Lower leg skin (tissue), 3 donors: ENCODE measurements at regions not wholly inside any gene's neighbourhood (a gene's known extent, or its start where the extent isn't known, plus 50 kb on each side); places are given as distances from the start of the nearest gene placed in this dataset.

Experiments used
- CTCF ChIP-seq, 3 donors: fragments of 450-650 bp; IDR thresholded peaks; one replicate each; pipeline ENCODE4 v1.5.1; 2016; ENCODE audit warnings: antibody characterized with exemption in 3 of 3, mild to moderate bottlenecking in 3 of 3, moderate library complexity in 2 of 3
- POLR2A ChIP-seq, 2 donors: fragments of 450-650 bp; IDR thresholded peaks; one replicate each; pipeline ENCODE4 v1.6.1; 2016 to 2017; ENCODE audit warnings: antibody characterized with exemption in 2 of 2, mild to moderate bottlenecking in 1 of 2, moderate library complexity in 1 of 2

- TF ChIP-seq POLR2A (IDR thresholded peaks at IDR 0.05): no peak
- TF ChIP-seq CTCF (IDR thresholded peaks at IDR 0.05): no peak
Observed at GRCh38 chr7:32648408-32649156, 153.3 kb downstream of the AVL9 start.
